ENCODE measurements at regions not wholly inside any gene's neighbourhood (a gene's known extent, or its start where the extent isn't known, plus 50 kb on each side); places are given as distances from the start of the nearest gene placed in this dataset.

DNA sequence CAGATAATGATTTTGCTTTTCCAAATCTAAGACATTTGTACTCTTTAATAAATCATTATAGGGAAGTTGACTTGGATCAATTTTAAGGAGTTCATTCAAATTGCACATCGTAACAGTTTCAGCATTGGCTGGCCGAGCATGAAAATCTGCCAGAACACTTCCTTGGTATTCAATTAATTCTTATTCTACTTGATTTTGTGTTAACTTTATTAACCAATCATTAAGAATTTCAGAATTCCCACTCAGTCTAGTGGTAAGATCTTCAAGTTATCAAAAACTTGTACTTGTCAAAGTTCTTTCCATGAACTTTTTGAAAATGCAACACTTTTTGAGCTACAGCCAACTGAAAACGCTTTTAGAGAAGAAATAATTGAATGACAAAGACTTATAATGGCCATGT is 565.8 kb downstream of the TLE1 start:
- Histone ChIP-seq H3K27me3 (ENCODE audit: insufficient read depth, low read length, poor library complexity, severe bottlenecking) (no peaks in the 10 kb centered on the region), H3K4me1 (ENCODE audit: insufficient read depth, low read length, poor library complexity, severe bottlenecking) (peaks cover 22% of the 10 kb centered on the region), H3K9ac (ENCODE audit: low read depth, low read length, poor library complexity, severe bottlenecking) (no peak overlapping the region), H3K79me2 (ENCODE audit: insufficient read depth, low read length) (no peaks in the 10 kb centered on the region), H3F3A (ENCODE audit: low read depth) (no peaks in the 10 kb centered on the region), H3K9me3 (ENCODE audit: insufficient read depth, low read depth, low read length) (no peaks in the 10 kb centered on the region; the same call in 1 of the 2 replicates), H3K36me3 (ENCODE audit: insufficient read depth, low read length) (no peaks in the 10 kb centered on the region; the same call in 1 of the 2 replicates), H3K4me2 (ENCODE audit: low read depth, low read length, poor library complexity, severe bottlenecking) (no peak overlapping the region), H3K4me3 (ENCODE audit: low read length, poor library complexity, severe bottlenecking) (no peak overlapping the region), H3K9me2 (replicated peaks; ENCODE audit: low read depth, low read length) (no peaks in the 10 kb centered on the region), H4K20me1 (ENCODE audit: insufficient read depth, low read length, poor library complexity, severe bottlenecking) (no peaks in the 10 kb centered on the region), H2AFZ (ENCODE audit: low read length) (no peak overlapping the region)
- no peak for TF ChIP-seq EZH2phosphoT487 (IDR thresholded peaks at IDR 0.05; ENCODE audit: borderline replicate concordance)
- TF ChIP-seq, protein P1, sequence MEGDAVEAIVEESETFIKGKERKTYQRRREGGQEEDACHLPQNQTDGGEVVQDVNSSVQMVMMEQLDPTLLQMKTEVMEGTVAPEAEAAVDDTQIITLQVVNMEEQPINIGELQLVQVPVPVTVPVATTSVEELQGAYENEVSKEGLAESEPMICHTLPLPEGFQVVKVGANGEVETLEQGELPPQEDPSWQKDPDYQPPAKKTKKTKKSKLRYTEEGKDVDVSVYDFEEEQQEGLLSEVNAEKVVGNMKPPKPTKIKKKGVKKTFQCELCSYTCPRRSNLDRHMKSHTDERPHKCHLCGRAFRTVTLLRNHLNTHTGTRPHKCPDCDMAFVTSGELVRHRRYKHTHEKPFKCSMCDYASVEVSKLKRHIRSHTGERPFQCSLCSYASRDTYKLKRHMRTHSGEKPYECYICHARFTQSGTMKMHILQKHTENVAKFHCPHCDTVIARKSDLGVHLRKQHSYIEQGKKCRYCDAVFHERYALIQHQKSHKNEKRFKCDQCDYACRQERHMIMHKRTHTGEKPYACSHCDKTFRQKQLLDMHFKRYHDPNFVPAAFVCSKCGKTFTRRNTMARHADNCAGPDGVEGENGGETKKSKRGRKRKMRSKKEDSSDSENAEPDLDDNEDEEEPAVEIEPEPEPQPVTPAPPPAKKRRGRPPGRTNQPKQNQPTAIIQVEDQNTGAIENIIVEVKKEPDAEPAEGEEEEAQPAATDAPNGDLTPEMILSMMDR (conservative IDR thresholded peaks at IDR 0.05; ENCODE audit: low read length): no peak

DNA sequence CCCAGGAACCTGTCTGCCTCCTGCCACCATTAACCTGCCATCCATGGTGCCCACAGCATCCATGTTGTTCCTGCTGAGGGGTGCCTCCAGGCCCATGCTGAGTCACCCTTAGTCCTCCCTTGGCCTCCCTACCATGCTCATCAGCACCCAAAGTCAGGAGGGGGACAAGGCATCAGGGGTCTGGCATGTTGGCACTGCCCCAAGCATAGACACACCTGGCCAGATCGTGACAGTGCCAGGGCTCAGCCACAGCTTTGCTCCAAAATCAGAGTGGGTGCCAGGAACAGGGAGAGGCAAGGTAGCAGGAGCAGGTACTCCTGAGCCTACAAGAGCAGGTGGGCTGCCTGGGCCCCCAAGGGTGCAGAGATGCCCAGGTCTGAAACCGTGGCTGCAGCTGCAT is 566.6 kb downstream of the TLE1 start:
- Histone ChIP-seq H3K4me2 (ENCODE audit: low read depth, low read length, poor library complexity, severe bottlenecking) (no peak overlapping the region), H3K9me2 (replicated peaks; ENCODE audit: low read depth, low read length) (no peaks in the 10 kb centered on the region), H3K27me3 (ENCODE audit: insufficient read depth, low read length, poor library complexity, severe bottlenecking) (no peaks in the 10 kb centered on the region), H3K36me3 (ENCODE audit: insufficient read depth, low read length) (no peaks in the 10 kb centered on the region; the same call in 1 of the 2 replicates), H4K20me1 (ENCODE audit: insufficient read depth, low read length, poor library complexity, severe bottlenecking) (no peaks in the 10 kb centered on the region), H3K79me2 (ENCODE audit: insufficient read depth, low read length) (no peaks in the 10 kb centered on the region), H3F3A (ENCODE audit: low read depth) (no peaks in the 10 kb centered on the region), H2AFZ (ENCODE audit: low read length) (no peak overlapping the region), H3K9me3 (ENCODE audit: insufficient read depth, low read depth, low read length) (no peaks in the 10 kb centered on the region; the same call in 1 of the 2 replicates), H3K9ac (ENCODE audit: low read depth, low read length, poor library complexity, severe bottlenecking) (no peak overlapping the region), H3K4me3 (ENCODE audit: low read length, poor library complexity, severe bottlenecking) (no peak overlapping the region), H3K4me1 (ENCODE audit: insufficient read depth, low read length, poor library complexity, severe bottlenecking) (peaks cover 25% of the 10 kb centered on the region)
- no peak for TF ChIP-seq EZH2phosphoT487 (IDR thresholded peaks at IDR 0.05; ENCODE audit: borderline replicate concordance)
- TF ChIP-seq, protein P1 (conservative IDR thresholded peaks at IDR 0.05; ENCODE audit: low read length): no peak

DNA sequence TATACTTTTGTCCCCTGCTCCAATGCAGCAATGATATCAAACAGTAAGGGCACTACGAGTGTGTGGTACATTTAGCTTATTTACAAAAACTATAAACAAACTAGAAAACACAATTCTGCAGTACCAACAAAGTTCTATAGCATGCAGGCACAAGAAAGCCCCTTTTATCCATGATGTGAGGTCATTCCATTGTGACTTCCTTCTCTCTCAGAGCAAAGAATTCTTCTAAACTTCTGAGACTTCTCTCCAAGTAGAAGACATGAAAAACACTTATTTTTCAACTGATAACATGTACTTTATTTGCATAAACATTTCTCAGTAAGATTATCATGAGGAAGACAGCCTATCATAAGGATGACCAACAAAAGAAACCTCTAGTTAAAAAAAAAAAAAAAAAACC is 569.8 kb downstream of the TLE1 start:
- Histone ChIP-seq H2AFZ (ENCODE audit: low read length) (no peak overlapping the region), H3K4me1 (ENCODE audit: insufficient read depth, low read length, poor library complexity, severe bottlenecking) (peaks cover 22% of the 10 kb centered on the region), H3K9ac (ENCODE audit: low read depth, low read length, poor library complexity, severe bottlenecking) (no peak overlapping the region), H3K36me3 (ENCODE audit: insufficient read depth, low read length) (no peaks in the 10 kb centered on the region; the same call in 1 of the 2 replicates), H3K9me2 (replicated peaks; ENCODE audit: low read depth, low read length) (no peaks in the 10 kb centered on the region), H3K27me3 (ENCODE audit: insufficient read depth, low read length, poor library complexity, severe bottlenecking) (no peaks in the 10 kb centered on the region), H3K79me2 (ENCODE audit: insufficient read depth, low read length) (no peaks in the 10 kb centered on the region), H3K4me2 (ENCODE audit: low read depth, low read length, poor library complexity, severe bottlenecking) (no peak overlapping the region), H3K4me3 (ENCODE audit: low read length, poor library complexity, severe bottlenecking) (no peak overlapping the region), H3K9me3 (ENCODE audit: insufficient read depth, low read depth, low read length) (no peaks in the 10 kb centered on the region; the same call in 1 of the 2 replicates), H4K20me1 (ENCODE audit: insufficient read depth, low read length, poor library complexity, severe bottlenecking) (no peaks in the 10 kb centered on the region), H3F3A (ENCODE audit: low read depth) (no peaks in the 10 kb centered on the region)
- no peak for TF ChIP-seq EZH2phosphoT487 (IDR thresholded peaks at IDR 0.05; ENCODE audit: borderline replicate concordance)
- TF ChIP-seq, protein P1 (conservative IDR thresholded peaks at IDR 0.05; ENCODE audit: low read length): no peak

Measured in Loucy (cell line).